HK-2 (cell line): ENCODE measurements at regions not wholly inside any gene's neighbourhood (a gene's known extent, or its start where the extent isn't known, plus 50 kb on each side); places are given as distances from the start of the nearest gene placed in this dataset.

ENCODE experiments used
- DNase-seq: peaks from one replicate; pipeline ENCODE4 v3.0.0-alpha.2; 2018; ENCODE audit not compliant: unreplicated experiment

GRCh38 chr4:1495416-1496115 is 89.3 kb upstream of the NKX1-1 start:
- DNase-seq: no peak

GRCh38 chr4:1494416-1495315 is 88.4 kb upstream of the NKX1-1 start:
- DNase-seq: no peak

DNA sequence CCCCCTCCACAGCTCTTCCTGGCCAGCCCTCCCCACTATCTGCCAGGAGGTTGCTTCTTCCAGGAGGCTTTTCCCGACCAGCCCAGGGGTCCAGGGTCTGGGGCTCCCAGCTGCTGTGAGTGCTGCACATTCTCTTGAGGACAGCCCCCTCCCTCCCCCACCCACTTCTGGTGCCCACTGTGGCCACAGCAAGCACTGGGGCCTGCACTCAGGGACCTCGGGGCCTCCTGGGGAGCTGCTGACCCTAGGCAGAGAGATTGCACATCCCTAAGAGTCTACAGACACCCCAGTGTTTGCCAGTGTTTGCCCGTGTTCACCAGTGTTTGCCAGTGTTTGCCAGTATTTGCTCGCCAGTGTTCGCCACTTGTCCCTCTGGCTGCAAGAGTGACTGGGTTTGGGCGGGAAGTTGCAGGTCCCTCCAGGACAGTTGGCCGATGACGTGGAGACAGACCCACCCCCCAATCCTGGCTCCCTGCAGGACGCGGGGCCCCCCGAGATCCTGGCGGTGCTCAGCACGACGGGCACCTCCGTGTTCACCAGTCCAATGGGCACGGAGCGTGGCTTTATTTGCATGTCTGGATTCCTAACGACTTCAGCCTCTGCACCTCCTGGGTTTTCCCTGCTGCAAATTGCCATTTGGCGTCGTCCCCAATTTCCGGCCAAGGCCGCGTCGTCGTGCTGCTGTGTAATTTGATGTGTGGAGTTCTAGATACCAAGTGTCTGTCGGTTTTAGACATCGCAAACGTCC is 87.5 kb upstream of the NKX1-1 start:
- DNase-seq: no peak

DNA sequence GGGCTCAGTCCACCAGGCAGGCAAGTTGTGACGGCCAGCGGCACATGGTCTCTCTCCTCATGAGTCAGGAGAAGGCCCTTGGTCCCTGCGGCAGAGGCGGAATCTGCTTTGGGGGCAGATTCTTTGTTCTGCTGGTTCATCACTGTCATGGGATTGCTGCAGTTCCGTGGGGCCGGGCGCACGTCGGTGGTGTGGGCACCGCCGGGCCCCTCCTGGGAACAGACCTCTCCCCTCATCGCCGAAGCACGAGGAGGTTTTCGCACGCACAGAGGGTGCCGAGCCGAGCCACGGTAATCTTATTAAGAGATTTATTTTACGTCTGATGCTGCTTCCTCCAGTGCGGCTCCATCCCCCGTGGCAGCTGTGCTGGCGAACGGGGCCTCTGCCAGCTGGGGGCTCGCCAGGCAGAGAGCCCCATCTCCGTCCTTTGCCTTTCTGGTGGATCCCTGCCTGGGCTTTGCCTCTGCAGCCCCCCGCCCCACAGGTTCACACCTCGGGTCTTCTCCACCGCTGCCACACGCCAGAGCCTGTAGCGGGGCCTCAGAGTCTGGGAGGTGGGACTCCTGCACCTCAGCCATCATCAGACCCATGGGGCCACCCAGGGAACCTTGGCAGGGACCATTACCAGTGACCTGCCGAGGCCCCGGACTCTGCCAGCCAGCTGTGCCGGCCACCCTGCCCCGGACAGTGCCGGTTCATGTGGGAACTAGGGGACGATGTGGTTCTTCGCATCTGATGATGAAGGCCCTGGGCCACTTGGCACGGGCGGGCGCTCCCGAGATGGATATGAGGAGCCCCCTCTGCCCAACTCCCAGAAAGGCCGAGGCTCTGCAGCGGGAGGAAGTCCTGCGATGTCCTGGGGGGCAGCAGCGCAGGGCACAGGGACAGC is 86.7 kb upstream of the NKX1-1 start:
- no peak for DNase-seq

- no peak for DNase-seq
Observed at GRCh38 chr4:1492142-1492457, 85.9 kb upstream of the NKX1-1 start.

DNA sequence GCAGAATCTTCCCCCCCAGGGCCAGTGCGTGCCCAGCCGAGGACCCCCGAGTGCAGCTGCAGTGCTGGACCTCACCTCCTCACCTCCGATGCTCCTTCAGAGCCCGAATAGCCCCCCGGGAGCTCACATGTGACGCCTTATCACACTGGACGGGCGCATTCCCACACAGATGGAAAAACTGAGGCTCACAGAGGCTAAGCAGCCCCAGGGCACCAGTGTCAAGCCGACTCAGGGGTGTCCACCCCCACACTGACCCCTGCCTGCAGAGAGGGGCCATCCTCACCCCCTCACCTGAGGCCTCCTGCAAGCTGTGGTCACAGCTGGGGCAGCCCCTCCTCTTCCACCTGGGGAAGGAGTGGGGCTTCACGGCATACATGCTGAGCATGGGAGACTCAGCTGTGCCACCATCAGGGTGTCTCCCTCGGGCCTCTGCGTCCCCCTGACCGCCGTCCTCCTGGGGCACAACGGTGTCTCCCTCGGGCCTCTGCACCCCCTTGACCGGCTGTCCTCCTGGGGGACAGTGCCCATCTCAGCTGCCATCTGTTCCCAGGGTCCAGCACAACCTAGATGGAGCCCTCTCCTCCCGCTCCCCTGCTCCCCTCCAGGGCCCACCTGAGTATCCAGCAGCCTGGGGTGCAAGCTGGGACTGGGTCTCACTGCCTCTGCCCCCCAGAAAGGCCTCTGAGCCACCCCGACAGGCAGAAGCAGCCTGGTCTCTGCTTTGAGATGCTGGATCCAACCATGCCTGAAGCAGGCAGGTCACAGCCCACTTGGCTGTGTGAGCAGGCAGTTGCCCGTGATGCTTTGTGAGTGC is 85.3 kb upstream of the NKX1-1 start:
- no peak for DNase-seq

- no peak for DNase-seq
Observed at GRCh38 chr4:1490654-1491327, 84.5 kb upstream of the NKX1-1 start.

DNA sequence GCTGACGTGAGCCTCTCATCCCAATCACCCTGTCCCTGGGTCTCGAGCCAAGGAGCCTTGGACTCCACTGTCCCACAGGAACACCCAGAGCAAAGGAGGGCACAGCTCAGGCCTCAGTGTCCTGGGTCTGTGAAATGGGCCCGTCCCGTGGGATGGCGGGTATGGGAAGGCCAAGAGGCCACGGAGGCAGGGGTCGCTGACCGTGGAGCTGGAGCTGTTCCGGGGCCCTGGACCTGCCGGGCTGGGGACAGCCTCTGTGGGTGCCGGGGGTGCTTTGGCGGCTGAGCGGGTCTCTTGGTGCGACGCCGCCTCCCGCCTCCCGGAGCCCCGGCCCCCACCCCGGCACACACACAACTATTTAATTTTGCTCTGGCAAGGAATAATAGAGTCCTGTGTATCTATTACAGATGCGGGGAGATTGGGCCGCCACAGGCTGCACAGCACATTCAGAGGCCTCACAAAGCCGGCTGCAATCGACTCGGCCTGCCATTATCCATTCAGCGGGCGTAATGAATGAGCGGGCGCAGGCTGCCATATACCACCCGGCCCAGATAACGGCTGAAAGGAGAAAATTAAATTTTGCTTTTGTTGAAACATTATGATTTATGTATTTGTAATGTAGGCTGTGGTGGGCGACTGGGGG is 83.9 kb upstream of the NKX1-1 start:
- no peak for DNase-seq

DNA sequence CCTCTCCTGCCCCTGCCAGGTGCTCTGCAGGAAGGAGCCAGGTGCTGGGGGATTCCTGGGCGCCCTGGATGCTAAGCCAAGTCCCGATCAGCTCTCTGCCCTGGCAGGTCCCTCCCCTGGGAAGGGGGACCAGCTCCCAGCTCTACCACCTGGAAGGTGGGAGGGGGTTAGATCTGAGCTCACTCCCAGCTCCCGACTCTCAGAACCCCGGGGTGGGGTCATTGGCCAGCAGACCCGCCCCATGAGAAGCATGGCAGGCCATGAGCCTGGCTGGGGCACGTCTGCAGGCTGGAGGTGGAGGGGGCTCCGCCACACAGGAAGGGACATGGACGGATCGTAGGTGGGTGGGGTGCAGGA is 83.4 kb upstream of the NKX1-1 start:
- no peak for DNase-seq

GRCh38 chr4:1488831-1489638 is 82.8 kb upstream of the NKX1-1 start:
- no peak for DNase-seq

DNA sequence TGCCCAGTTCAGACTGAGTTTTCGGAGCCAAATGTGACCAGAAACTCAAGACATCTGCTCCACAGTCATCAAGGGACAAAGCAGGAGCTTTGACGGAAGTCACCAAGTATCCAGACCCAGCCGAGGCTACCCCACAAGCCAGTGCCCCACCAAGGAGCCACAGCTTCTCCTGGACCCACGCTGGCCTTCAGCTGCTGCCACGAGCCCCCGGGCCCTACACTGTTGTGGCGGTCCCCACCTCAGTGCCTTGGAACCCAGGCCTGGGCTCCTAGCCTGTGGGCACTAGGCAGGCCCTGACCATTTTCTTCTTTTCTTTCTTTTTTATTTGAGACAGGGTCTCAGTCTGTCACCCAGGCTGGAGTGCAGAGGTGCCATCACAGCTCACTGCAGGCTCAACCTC is 82.1 kb upstream of the NKX1-1 start:
- no peak for DNase-seq

GRCh38 chr4:1487761-1488160 is 81.5 kb upstream of the NKX1-1 start:
- no peak for DNase-seq

DNA sequence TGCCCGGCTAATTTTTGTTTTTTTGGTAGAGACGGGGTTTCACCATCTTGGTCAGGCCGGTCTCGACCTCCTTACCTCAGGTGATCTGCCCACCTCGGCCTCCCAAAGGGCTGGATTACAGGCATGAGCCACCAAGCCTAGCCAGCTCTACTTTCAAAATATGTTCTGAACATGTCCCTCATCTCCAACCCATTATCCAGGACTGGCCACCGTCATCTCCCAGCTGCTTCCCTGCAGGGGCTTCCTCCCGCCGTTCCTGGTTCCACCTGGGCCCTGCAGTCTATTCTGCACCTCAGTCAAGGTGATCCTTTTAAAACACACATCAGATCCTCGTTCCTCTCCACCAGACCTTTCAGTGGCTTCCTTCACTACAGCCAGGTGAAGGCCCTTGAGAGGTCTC is 80.9 kb upstream of the NKX1-1 start:
- DNase-seq: no peak

- no peak for DNase-seq
Observed at GRCh38 chr4:1485280-1485679, 79.0 kb upstream of the NKX1-1 start.

DNA sequence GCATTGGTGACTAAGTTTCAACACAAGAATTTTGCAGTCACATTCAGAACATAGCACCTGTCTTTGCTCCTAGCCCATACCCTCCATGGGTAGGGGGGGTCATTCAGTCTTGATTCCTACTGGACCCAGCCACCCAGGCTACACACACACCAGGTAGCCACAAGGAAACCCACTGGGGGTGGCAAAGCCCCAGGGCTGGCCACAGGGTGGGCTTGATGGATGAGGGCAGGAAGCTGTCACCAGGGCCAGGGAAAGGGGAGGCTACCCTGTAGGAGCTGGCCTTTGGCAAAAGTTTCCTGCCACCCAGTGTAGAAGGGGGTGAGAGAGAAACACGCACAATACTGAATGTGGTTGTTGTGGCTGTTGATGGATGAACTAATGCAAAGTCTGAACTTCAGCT is 74.5 kb upstream of the NKX1-1 start:
- DNase-seq: no peak

DNA sequence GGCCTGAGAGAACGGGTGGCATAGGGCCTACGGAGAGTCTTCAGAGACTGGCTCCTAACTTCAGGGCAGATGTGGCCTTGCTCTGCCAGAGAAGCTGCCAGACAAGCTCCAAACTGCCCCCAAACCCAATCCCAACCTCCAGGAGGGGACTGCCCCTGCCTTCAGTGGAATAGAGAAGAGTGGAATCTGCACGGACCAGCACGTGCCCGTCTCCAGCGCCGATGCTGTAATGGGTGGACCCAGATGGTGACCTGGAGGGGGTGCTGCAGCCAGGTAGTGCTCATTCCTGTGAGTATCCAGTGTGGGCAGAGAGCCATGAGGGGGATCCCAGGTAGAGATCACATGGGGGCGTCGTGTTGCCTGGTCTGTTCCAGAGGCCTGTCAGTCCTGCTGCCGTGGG is 73.2 kb upstream of the NKX1-1 start:
- no peak for DNase-seq

DNA sequence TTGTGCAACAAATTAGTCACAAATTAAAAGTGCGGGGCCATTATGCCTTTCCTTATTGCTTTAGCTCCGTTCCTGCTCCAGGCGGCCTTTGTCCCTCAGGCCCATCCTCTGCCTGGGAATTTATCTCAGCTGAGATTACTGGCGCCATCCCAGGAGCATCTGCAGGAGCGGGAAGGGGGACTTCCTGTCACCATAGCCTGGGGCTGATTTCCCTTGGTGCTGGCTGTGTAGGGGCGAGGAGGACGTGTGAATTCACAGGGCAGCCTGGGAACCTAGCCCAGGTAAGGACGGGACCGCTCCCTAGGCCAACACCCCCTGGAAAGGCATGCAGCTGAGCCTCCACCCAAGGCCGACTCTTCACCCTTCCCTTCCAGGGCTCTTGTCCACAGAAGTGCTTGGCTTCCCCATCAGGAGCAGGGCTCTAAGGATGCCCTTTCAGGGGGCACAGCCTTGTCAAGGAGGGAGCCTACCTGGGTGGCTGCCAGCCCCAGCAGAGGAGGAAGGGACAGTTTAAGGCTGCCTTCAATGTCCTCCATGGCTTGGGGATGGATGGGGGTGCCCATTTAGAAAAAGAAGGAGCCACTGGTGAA is 72.6 kb upstream of the NKX1-1 start:
- no peak for DNase-seq

DNA sequence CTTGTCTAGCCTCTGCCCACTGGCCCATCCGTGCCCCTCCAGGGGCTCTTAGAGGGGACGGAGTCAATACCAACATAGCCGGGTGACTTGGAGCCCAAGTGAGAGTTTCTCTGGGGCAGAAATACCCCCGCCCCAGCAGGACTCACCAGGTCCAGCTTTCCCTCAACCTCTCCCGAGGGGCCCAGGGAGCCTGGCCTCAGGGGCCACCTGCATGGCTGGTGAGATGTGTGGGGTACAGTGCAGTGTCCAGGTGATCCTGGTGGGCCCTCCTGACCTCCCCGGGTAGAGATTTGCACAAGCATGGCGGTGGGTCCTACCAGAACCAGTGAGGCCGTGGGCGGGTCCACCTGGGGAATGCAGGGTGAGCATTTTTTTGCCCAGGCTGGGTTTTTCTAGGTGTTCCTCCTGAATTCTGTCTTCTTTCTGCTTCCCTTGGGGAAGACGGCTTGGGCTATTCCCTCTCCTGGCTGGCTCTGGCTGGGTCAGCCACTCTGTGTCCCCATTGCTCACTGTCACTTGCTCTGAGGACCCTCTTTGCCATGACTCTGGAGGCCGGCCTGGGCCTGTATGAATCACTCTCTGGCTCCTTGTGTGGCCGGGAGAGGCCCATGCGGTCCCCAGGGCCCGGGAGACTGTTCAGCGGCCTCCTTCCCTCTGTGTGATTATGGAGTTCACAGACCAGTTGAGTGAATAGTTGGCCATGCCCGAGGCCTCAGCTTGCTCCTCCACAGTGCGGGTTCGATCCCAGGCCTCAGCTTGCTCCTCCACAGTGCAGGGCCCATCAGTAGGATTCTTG is 71.0 kb upstream of the NKX1-1 start:
- no peak for DNase-seq
